Progenitor cell of endocrine pancreas (in vitro differentiated cells): ENCODE measurements at regions not wholly inside any gene's neighbourhood (a gene's known extent, or its start where the extent isn't known, plus 50 kb on each side); places are given as distances from the start of the nearest gene placed in this dataset.

Experiments used
- DNase-seq: peaks from one replicate; pipeline ENCODE4 v3.0.0; 2021; ENCODE audit warnings: low spot score; ENCODE audit not compliant: unreplicated experiment
- H3K27ac Mint-ChIP-seq: 2 replicates; pipeline ENCODE4 v1.8.0; 2021; ENCODE audit warnings: mild to moderate bottlenecking, moderate library complexity, mixed read lengths
- H3K27me3 Mint-ChIP-seq: 2 replicates; pipeline ENCODE4 v1.8.0; 2021; ENCODE audit warnings: mixed read lengths
- H3K36me3 Mint-ChIP-seq: 2 replicates; pipeline ENCODE4 v1.8.0; 2022; ENCODE audit warnings: mixed read lengths; ENCODE audit not compliant: insufficient read depth
- H3K4me1 Mint-ChIP-seq: 2 replicates; pipeline ENCODE4 v1.8.0; 2021; ENCODE audit warnings: low read depth, mixed read lengths
- H3K4me3 Mint-ChIP-seq: 2 replicates; pipeline ENCODE4 v1.8.0; 2021; ENCODE audit warnings: low read depth, mild to moderate bottlenecking, moderate library complexity, mixed read lengths
- H3K9me3 Mint-ChIP-seq: 2 replicates; pipeline ENCODE4 v1.8.0; 2021; ENCODE audit warnings: low read depth, mixed read lengths
- TF ChIP-seq, protein P1 (sequence below): fragments of 200-600 bp; sonication (generic); IDR thresholded peaks from one replicate; pipeline ENCODE4 v1.5.0; 2021; ENCODE audit warnings: antibody characterized with exemption, mild to moderate bottlenecking; ENCODE audit not compliant: unreplicated experiment

GRCh38 chr10:78378192-78378591 lies 344.5 kb downstream of the RPS24 start:
- Mint-ChIP-seq H3K9me3 (peaks cover 3% of the 10 kb centered on the region), H3K4me1 (peaks cover 5% of the 10 kb centered on the region), H3K4me3 (no peak overlapping the region), H3K27me3 (peaks cover 28% of the 10 kb centered on the region), H3K36me3 (no peaks in the 10 kb centered on the region), H3K27ac (peak overlapping the region; percentile 4)
- DNase-seq: no peak
- TF ChIP-seq, protein P1, sequence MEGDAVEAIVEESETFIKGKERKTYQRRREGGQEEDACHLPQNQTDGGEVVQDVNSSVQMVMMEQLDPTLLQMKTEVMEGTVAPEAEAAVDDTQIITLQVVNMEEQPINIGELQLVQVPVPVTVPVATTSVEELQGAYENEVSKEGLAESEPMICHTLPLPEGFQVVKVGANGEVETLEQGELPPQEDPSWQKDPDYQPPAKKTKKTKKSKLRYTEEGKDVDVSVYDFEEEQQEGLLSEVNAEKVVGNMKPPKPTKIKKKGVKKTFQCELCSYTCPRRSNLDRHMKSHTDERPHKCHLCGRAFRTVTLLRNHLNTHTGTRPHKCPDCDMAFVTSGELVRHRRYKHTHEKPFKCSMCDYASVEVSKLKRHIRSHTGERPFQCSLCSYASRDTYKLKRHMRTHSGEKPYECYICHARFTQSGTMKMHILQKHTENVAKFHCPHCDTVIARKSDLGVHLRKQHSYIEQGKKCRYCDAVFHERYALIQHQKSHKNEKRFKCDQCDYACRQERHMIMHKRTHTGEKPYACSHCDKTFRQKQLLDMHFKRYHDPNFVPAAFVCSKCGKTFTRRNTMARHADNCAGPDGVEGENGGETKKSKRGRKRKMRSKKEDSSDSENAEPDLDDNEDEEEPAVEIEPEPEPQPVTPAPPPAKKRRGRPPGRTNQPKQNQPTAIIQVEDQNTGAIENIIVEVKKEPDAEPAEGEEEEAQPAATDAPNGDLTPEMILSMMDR: no peak

DNA sequence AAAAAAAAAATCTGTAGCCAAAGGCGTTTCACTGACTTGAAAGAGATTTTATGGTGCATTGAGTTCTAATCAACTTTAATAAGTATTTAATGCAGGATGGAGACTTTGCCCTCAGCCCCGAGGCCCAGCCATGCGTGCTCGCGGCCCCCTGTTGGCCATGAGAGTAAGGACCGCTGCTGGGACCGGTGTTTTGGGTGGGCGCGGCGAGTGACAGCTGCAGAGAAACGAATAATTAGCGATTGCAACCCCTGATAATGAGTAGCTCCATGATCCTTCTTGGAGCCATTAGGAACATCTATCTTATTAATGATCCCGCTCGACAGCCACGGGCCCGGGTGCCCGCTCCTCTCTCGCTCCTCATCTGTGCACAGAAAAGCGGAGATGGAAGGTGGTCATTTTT lies 347.4 kb downstream of the RPS24 start:
- Mint-ChIP-seq H3K9me3 (peaks cover 3% of the 10 kb centered on the region), H3K4me3 (no peak overlapping the region), H3K4me1 (peaks cover 5% of the 10 kb centered on the region), H3K27ac (no peak overlapping the region), H3K36me3 (no peaks in the 10 kb centered on the region), H3K27me3 (peaks cover 27% of the 10 kb centered on the region)
- TF ChIP-seq, protein P1: peak; percentile 63
- DNase-seq: no peak

DNA sequence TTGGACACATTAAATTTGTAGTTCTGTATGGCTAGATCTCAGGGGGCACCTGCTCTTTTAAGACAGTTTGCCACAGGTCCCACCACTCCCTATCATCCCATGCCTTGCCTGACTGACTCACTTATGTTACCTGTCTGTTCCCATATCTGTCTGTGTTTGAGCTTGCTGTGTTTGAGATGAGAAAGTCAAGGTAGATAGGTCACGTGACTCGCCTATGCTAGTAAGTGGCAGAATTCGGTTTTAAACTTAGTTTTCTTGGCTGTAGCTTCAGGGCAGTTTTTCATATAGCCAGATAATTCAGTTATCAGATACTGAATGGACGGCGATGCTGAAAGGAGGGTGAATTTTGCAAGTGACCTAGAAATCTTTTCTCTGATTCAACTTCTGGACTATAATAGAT lies 348.4 kb downstream of the RPS24 start:
- peaks cover 22% of the 10 kb centered on the region for H3K27me3 Mint-ChIP-seq
- no peak overlapping the region for H3K4me3 Mint-ChIP-seq
- no peak overlapping the region for H3K27ac Mint-ChIP-seq
- H3K4me1 Mint-ChIP-seq: peaks cover 5% of the 10 kb centered on the region
- TF ChIP-seq, protein P1: no peak
- DNase-seq: no peak
- no peaks in the 10 kb centered on the region for H3K36me3 Mint-ChIP-seq
- H3K9me3 Mint-ChIP-seq: peaks cover 3% of the 10 kb centered on the region

DNA sequence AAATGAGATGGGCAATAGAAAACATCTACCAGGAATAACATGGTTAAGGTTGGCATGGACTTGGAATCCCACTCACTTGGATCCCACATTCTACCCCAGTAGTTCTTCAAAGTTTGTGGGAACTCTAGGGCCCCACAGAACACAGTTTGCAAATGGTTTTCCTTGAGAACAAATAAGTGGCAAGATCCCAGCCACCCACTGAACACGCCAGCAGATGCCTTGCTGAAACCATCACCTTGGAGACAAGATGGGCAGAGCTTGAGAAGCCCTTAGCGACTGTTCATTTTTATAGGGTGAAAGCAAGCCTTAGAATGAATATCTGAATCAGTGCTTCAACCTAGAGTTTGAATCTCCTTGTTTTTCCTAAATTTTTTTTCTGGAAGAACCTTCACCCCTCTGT lies 349.1 kb downstream of the RPS24 start:
- H3K27me3 Mint-ChIP-seq: peaks cover 23% of the 10 kb centered on the region
- H3K4me1 Mint-ChIP-seq: peaks cover 5% of the 10 kb centered on the region
- TF ChIP-seq, protein P1: no peak
- peaks cover 3% of the 10 kb centered on the region for H3K9me3 Mint-ChIP-seq
- H3K36me3 Mint-ChIP-seq: no peaks in the 10 kb centered on the region
- H3K4me3 Mint-ChIP-seq: no peak overlapping the region
- no peak overlapping the region for H3K27ac Mint-ChIP-seq
- no peak for DNase-seq

DNA sequence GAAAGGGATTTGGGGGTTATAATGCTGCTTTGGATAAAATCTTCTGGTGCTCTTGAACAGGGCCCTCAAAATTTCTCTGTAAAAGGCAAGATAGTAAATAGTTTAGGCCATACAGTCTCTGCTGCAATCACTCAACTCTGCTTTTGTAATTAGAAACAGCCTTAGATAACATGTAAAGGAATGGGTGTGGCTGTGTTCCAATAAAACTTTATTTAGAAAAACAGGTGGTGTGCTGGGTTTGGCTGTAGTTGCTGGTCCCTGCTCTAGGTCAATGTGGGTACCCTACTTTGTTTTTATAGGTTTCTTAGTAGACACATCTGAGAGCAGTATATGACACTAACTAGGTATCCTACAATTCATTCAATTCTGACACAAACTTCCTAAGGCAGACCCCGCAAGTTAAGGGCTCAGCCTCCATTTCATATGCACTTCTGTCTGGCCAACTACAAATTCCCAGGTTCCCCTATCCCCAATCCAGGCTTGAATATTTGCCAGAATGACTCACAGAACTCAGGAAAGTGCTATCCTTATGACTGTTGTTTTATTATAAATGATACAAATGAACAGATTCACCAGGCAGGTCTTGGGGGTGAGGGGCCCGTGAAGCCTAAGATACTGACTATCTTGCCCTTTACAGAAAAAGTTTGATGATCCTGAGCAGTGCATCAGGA lies 349.9 kb downstream of the RPS24 start:
- H3K27me3 Mint-ChIP-seq: peaks cover 20% of the 10 kb centered on the region
- no peaks in the 10 kb centered on the region for H3K36me3 Mint-ChIP-seq
- TF ChIP-seq, protein P1: no peak

More for the DNA sequence above, 349.9 kb downstream of the RPS24 start:
- Mint-ChIP-seq H3K9me3 (peaks cover 3% of the 10 kb centered on the region), H3K4me1 (peaks cover 5% of the 10 kb centered on the region), H3K27ac (no peak overlapping the region), H3K4me3 (no peak overlapping the region)
- DNase-seq: no peak
